ENCODE measurements at regions not wholly inside any gene's neighbourhood (a gene's known extent, or its start where the extent isn't known, plus 50 kb on each side); places are given as distances from the start of the nearest gene placed in this dataset.

- TF ChIP-seq TAF1 (IDR thresholded peaks at IDR 0.05; ENCODE audit: borderline replicate concordance, low read depth, low read length) (no peak), POLR2AphosphoS5 (IDR thresholded peaks at IDR 0.05; ENCODE audit: low read depth, low read length) (no peak)
These were observed 441.9 kb downstream of the PLOD2 start for GRCh38 chr3:145719114-145719513.
